ENCODE measurements at regions not wholly inside any gene's neighbourhood (a gene's known extent, or its start where the extent isn't known, plus 50 kb on each side); places are given as distances from the start of the nearest gene placed in this dataset.

DNA sequence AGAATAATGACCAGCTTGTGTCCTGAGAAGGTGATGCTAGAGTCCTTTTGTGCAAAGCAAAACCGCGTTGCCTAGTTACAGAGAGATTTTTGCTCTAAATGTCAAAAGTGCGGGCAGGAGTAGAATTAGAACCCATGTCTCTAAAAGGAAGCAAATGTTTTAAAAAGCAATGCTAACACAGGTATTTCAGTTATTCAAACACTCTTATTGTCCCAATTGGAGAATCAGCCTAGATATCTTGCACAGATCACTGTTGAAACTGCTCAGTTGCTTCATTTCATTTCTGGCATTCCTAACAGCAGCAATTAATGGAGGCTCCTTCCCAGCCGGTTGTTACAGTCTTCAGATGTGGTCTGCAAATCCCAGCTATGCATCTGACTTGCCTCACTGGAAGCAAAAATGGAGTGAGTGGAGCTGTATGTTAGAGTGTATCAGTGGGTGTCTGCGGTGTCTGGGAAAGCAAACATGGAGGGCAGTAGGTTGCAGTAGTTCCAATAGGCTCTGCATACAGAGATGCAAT is 55.6 kb upstream of the SEMA6D start:
- TF ChIP-seq CTCF (IDR thresholded peaks at IDR 0.05; ENCODE audit: insufficient read depth, low read length, poor library complexity, severe bottlenecking) (no peak), EZH2phosphoT487 (conservative IDR thresholded peaks at IDR 0.05; ENCODE audit: low read length) (no peak)

Measured in SU-DHL-6 (cell line).